Epithelial cell of proximal tubule (primary cell): ENCODE measurements at regions not wholly inside any gene's neighbourhood (a gene's known extent, or its start where the extent isn't known, plus 50 kb on each side); places are given as distances from the start of the nearest gene placed in this dataset.

ENCODE experiments used
- DNase-seq: peaks from one replicate; pipeline ENCODE4 v3.0.0-alpha.2; 2011; ENCODE audit warnings: low read depth
- H3K4me3 ChIP-seq: 2 replicates; pipeline ENCODE4 v1.5.1; 2011; ENCODE audit warnings: low read depth, mild to moderate bottlenecking, low read length
- TF ChIP-seq, protein P1 (sequence below): conservative IDR thresholded peaks from 2 replicates; pipeline ENCODE4 v1.5.1; 2012; ENCODE audit warnings: low read depth, mild to moderate bottlenecking, low read length

DNA sequence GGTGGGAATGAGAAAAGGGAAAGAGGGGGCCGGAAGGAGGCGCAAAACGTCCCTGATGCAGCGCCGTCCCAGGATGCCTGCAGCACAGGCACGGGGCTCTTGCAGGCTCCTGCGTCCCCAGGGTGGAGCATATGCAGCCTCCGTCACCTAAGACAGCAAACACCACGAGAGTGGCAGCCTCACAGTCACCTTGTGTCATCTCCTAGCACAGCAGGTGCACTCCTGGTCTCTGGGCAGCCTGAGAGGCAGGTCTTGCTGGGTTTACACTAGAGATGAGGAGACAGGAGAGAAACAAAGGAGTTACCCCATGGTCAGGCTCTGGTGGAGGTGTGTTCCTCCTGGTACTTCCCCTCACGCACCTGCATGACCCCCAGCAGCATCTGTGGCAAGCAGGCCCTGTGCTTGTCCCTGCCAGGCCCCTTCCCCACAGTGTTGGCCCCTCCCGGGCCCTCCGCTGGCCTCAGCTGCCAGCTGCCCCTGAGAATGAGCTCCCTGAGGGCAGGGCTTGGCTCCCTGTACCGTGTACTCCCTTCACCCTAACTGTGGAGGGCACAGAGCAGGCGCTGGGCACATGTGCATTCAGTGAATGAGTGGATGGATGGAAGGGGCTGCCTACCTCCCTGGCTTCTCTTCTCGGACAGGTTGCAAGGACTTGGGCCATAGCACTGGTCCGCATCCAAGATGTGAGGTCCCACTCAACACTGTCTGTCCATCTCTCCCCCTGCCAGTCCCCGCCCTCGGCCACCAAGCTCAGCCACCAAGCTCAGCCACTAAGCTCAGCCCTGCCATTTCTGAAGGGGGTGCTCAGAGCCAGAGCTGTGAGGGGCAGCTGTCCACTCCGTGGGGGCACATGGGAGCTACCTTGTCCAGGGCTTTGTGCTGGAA lies 988.6 kb downstream of the BRD1 start:
- H3K4me3 ChIP-seq: no peak overlapping the region
- TF ChIP-seq, protein P1, sequence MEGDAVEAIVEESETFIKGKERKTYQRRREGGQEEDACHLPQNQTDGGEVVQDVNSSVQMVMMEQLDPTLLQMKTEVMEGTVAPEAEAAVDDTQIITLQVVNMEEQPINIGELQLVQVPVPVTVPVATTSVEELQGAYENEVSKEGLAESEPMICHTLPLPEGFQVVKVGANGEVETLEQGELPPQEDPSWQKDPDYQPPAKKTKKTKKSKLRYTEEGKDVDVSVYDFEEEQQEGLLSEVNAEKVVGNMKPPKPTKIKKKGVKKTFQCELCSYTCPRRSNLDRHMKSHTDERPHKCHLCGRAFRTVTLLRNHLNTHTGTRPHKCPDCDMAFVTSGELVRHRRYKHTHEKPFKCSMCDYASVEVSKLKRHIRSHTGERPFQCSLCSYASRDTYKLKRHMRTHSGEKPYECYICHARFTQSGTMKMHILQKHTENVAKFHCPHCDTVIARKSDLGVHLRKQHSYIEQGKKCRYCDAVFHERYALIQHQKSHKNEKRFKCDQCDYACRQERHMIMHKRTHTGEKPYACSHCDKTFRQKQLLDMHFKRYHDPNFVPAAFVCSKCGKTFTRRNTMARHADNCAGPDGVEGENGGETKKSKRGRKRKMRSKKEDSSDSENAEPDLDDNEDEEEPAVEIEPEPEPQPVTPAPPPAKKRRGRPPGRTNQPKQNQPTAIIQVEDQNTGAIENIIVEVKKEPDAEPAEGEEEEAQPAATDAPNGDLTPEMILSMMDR: no peak
- no peak for DNase-seq

DNA sequence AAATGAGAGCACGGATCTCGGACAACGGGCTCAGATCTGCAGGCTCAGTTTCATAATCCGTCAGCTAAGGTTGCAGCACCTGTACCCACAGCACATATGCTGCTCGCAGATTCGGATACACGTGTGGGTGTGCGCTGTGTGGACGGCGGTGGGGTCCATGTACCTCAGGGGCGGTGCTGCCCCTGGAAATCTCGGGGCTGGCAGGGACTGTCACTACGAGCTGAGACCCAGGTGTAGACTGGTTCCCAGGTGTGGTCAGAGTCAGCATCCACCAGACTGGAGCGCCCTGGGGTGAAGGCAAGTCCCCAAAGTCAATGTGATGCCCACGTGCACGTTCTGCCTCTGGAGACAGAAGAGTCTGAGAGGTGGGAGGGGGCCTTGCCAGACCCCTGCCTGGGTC lies 989.3 kb downstream of the BRD1 start:
- no peak for DNase-seq
- no peak overlapping the region for H3K4me3 ChIP-seq
- TF ChIP-seq, protein P1: no peak

DNA sequence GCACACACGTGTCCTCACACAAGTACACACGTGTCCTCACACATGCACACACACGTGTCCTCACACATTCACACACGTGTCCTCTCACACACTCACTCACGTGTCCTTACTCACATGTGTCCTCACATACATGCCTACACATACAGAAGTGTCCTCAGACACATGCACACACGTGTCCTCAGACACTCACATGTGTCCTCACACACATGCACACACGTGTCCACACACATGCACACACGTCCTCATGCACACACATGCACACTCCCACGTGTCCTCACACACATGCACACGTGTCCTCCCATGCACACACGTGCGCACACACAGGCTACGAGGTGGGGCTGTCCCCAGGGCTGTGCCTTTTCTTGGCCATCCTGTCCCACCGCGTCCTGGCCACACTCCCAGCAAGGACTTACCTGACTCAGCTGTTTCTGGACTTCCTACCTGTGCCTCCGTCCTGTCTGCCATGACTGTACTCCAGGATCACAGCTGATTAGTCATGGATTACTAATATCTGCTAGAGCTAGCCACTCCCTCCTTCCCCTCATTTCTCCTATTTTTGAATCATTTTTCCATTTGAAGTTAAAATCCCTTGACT lies 990.2 kb downstream of the BRD1 start:
- DNase-seq: no peak
- TF ChIP-seq, protein P1: no peak
- no peak overlapping the region for H3K4me3 ChIP-seq

DNA sequence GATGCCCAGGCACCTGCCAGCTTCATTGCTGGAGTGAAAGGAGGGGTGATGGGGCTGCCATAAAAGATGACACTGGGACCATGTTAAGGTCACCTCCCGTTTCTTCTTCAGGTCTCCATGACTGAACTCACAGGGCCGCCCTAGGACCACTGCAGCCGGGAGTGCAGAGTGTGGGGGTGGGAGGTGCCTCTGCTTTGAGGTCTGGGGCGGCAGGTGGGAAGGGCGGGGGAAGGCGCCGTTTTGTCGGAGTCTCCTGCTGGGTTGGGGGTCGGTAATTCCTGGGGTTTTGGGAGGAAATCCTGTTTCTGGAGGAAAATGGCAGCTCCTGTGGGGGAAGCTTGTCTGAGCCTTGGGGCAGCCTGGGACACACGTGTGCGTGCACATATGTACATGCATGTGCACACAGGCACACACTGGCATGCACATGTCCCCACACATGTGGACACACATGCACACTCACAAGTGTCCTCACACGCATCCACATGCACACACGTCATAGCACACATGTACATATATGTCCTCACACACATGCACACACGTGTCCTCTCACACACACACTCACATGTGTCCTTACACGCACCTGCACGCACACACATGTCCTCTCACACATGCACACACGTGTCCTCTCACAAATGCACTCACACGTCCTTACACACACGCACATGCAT lies 990.9 kb downstream of the BRD1 start:
- no peak overlapping the region for H3K4me3 ChIP-seq
- no peak for DNase-seq
- TF ChIP-seq, protein P1: no peak

DNA sequence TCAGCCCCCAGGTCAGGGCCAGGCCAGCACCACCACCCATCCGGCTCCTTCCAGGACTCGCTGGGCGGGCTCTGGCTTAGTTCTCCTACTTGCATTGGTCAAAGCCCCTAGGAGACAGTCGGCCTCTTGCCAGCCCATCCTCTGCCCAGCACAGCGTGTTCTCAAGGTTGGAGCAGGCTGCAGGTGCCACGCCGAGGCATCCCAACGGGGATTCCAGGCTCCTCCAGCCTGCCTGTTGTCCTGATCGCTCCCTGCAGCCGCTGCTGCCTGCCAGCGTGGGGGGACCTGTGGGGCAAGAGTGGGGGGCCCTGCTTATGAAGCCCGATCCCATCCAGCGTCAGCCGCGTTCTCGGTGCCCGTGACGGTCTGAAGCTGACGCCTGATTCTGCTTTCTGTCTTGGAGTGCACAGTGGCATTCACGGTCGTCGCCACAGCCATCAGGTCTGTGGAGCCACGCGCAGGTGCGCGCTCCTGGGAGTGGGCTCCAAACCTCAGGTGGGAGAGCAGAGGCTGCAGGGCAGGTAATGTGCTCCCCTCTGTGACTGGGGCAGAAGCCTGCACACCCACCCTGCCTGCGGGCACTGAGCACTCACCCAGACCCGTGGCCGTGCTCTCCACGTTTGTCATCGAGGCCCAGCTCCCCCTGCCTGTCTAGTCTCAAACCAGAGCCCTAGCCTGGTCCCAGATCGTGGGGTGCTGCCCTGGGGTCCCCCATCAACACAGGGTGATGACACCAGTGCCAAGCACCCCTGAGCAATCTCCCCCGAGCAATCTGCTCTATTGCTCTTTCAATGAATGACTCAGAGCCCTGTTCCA lies 991.6 kb downstream of the BRD1 start:
- no peak overlapping the region for H3K4me3 ChIP-seq
- DNase-seq: no peak

DNA sequence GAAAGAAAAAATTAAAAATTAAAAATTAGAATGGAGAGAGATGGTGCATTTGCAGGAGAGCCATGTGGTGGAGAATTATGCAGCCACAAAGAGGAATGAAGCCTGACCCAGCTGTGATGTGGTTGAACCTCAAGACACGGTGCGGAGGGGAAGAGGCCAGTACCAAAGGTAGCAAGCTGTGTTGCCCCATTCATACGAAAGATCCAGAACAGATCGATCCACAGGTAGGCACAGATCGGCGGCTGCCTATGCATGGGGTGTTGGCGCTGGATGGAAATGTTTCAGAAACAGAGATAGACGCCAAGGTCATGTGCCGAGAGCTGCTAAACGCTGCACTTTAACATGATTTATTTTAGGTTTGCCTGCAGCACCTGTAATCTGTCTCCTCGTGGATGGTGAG lies 992.3 kb downstream of the BRD1 start:
- TF ChIP-seq, protein P1: no peak

More for the DNA sequence above, 991.6 kb downstream of the BRD1 start:
- TF ChIP-seq, protein P1: no peak

More for the DNA sequence above, 992.3 kb downstream of the BRD1 start:
- no peak overlapping the region for H3K4me3 ChIP-seq
- no peak for DNase-seq
